ENCODE measurements at regions not wholly inside any gene's neighbourhood (a gene's known extent, or its start where the extent isn't known, plus 50 kb on each side); places are given as distances from the start of the nearest gene placed in this dataset.
A peak's percentile ranks its signal among the peaks of the same experiment; 100 is the strongest.

DNA sequence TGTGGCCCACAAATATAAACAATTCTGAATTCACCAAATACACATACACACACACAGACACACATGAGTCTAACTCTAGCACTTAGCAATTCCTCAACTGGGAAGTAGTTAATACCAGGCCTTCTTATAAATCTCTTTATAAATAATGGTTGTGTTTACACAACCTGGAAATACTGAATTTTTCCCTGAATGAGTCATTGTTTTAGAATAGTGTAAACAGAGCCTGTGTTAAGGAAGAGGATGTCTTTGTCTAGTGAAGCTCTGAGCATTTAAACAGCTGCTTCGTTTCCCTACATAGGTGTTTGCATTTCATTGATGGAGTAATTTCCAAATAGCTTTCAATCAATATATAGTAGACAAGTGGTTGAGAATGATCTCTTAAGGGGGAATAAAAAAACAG lies 218.8 kb downstream of the BTG1 start:
- Histone ChIP-seq H3K9ac (ENCODE audit: low read depth in 1 of 2, low read length in 2 of 2) (no peak overlapping the region), H3K27ac (ENCODE audit: low read depth in 1 of 2, low read length in 2 of 2) (no peak overlapping the region), H3K4me1 (ENCODE audit: control insufficient read depth in 4 of 4, insufficient read depth in 4 of 4, low read length in 3 of 4) (no peaks in the 10 kb centered on the region), H3K4me3 (ENCODE audit: low read depth in 1 of 3, low read length in 3 of 3) (no peak overlapping the region), H3K36me3 (ENCODE audit: control insufficient read depth in 4 of 4, insufficient read depth in 3 of 4, low read depth in 1 of 4, low read length in 3 of 4) (no peaks in the 10 kb centered on the region), H3K9me3 (ENCODE audit: control insufficient read depth in 4 of 4, low read length in 3 of 4) (no peaks in the 10 kb centered on the region), H3K27me3 (ENCODE audit: control insufficient read depth in 4 of 4, insufficient read depth in 4 of 4, low read length in 3 of 4) (no peaks in the 10 kb centered on the region)
- TF ChIP-seq JUND (IDR thresholded peaks at IDR 0.05) (peak in 1 of 2 donors; percentile 16), RXRA (IDR thresholded peaks at IDR 0.05) (no peak)
- DNase-seq (ENCODE audit: low spot score): no peak
- 36% methylated on average over 1 of the region's 1 CpG for WGBS

GRCh38 chr12:91924827-91925226 lies 220.8 kb downstream of the BTG1 start:
- no peak overlapping the region for H3K27ac ChIP-seq (ENCODE audit: low read depth in 1 of 2, low read length in 2 of 2)
- no peak overlapping the region for H3K4me3 ChIP-seq (ENCODE audit: low read depth in 1 of 3, low read length in 3 of 3)
- H3K27me3 ChIP-seq (ENCODE audit: control insufficient read depth in 4 of 4, insufficient read depth in 4 of 4, low read length in 3 of 4): no peaks in the 10 kb centered on the region
- no peak overlapping the region for H3K9ac ChIP-seq (ENCODE audit: low read depth in 1 of 2, low read length in 2 of 2)
- no peak for TF ChIP-seq TAF1 (conservative IDR thresholded peaks at IDR 0.05)
- no peak for TF ChIP-seq FOXA2 (IDR thresholded peaks at IDR 0.05)
- TF ChIP-seq, protein P1, sequence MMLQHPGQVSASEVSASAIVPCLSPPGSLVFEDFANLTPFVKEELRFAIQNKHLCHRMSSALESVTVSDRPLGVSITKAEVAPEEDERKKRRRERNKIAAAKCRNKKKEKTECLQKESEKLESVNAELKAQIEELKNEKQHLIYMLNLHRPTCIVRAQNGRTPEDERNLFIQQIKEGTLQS (IDR thresholded peaks at IDR 0.05): no peak
- TF ChIP-seq YY1 (IDR thresholded peaks at IDR 0.05): no peak
- TF ChIP-seq SP1 (IDR thresholded peaks at IDR 0.05): no peak
- no peaks in the 10 kb centered on the region for H3K9me3 ChIP-seq (ENCODE audit: control insufficient read depth in 4 of 4, low read length in 3 of 4)
- no peaks in the 10 kb centered on the region for H3K4me1 ChIP-seq (ENCODE audit: control insufficient read depth in 4 of 4, insufficient read depth in 4 of 4, low read length in 3 of 4)
- no peak for DNase-seq (ENCODE audit: low spot score)
- 72% methylated on average over 3 of the region's 3 CpGs for WGBS
- H3K36me3 ChIP-seq (ENCODE audit: control insufficient read depth in 4 of 4, insufficient read depth in 3 of 4, low read depth in 1 of 4, low read length in 3 of 4): no peaks in the 10 kb centered on the region

DNA sequence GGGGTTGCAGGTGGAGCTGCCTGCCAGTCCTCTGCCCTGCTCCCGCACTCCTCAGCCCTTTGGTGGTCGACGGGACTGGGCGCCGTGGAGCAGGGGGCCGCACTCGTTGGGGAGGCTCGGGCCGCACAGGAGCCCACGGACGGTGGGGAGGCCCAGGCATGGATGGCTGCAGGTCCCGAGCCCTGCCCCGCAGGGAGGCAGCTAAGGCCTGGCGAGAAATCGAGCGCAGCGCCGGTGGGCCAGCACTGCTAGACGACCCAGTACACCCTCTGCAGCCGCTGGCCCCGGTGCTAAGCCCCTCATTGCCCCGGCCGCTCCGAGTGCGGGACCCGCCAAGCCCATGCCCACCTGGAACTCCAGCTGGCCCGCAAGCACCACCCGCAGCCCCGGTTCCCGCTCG lies 221.8 kb downstream of the BTG1 start:
- Histone ChIP-seq H3K9me3 (ENCODE audit: control insufficient read depth in 4 of 4, low read length in 3 of 4) (no peaks in the 10 kb centered on the region), H3K9ac (ENCODE audit: low read depth in 1 of 2, low read length in 2 of 2) (no peak overlapping the region), H3K4me1 (ENCODE audit: control insufficient read depth in 4 of 4, insufficient read depth in 4 of 4, low read length in 3 of 4) (no peaks in the 10 kb centered on the region), H3K4me3 (ENCODE audit: low read depth in 1 of 3, low read length in 3 of 3) (no peak overlapping the region), H3K27me3 (ENCODE audit: control insufficient read depth in 4 of 4, insufficient read depth in 4 of 4, low read length in 3 of 4) (no peaks in the 10 kb centered on the region), H3K36me3 (ENCODE audit: control insufficient read depth in 4 of 4, insufficient read depth in 3 of 4, low read depth in 1 of 4, low read length in 3 of 4) (no peaks in the 10 kb centered on the region), H3K27ac (ENCODE audit: low read depth in 1 of 2, low read length in 2 of 2) (no peak overlapping the region)
- TF ChIP-seq, protein P1 (IDR thresholded peaks at IDR 0.05): no peak
- TF ChIP-seq REST (IDR thresholded peaks at IDR 0.05): no peak
- no peak for TF ChIP-seq HNF4G (IDR thresholded peaks at IDR 0.05)
- TF ChIP-seq RAD21 (IDR thresholded peaks at IDR 0.05): no peak
- TF ChIP-seq, protein P2, sequence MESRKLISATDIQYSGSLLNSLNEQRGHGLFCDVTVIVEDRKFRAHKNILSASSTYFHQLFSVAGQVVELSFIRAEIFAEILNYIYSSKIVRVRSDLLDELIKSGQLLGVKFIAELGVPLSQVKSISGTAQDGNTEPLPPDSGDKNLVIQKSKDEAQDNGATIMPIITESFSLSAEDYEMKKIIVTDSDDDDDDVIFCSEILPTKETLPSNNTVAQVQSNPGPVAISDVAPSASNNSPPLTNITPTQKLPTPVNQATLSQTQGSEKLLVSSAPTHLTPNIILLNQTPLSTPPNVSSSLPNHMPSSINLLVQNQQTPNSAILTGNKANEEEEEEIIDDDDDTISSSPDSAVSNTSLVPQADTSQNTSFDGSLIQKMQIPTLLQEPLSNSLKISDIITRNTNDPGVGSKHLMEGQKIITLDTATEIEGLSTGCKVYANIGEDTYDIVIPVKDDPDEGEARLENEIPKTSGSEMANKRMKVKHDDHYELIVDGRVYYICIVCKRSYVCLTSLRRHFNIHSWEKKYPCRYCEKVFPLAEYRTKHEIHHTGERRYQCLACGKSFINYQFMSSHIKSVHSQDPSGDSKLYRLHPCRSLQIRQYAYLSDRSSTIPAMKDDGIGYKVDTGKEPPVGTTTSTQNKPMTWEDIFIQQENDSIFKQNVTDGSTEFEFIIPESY (IDR thresholded peaks at IDR 0.05): no peak
- WGBS: 95% methylated on average over 31 of the region's 31 CpGs
- DNase-seq (ENCODE audit: low spot score): no peak

Data from liver (tissue), 7 donors.